NB4 (cell line): ENCODE measurements at regions not wholly inside any gene's neighbourhood (a gene's known extent, or its start where the extent isn't known, plus 50 kb on each side); places are given as distances from the start of the nearest gene placed in this dataset.

Experiments
- CTCF ChIP-seq: IDR thresholded peaks from one replicate; pipeline ENCODE4 v1.5.1; 2012; ENCODE audit warnings: low read depth, low read length
- MAX ChIP-seq: IDR thresholded peaks from 2 replicates; pipeline ENCODE4 v1.6.1; 2011; ENCODE audit warnings: low read depth, low read length
- POLR2A ChIP-seq: IDR thresholded peaks from 2 replicates; pipeline ENCODE4 v1.6.1; 2011; ENCODE audit warnings: mild to moderate bottlenecking; ENCODE audit not compliant: insufficient read length; ENCODE audit errors: extremely low read depth

- TF ChIP-seq CTCF (no peak), POLR2A (no peak), MAX (no peak)
Observed at GRCh38 chr4:135365065-135365464, 1163.5 kb upstream of the PABPC4L start.
